ENCODE measurements at regions not wholly inside any gene's neighbourhood (a gene's known extent, or its start where the extent isn't known, plus 50 kb on each side); places are given as distances from the start of the nearest gene placed in this dataset.

DNA sequence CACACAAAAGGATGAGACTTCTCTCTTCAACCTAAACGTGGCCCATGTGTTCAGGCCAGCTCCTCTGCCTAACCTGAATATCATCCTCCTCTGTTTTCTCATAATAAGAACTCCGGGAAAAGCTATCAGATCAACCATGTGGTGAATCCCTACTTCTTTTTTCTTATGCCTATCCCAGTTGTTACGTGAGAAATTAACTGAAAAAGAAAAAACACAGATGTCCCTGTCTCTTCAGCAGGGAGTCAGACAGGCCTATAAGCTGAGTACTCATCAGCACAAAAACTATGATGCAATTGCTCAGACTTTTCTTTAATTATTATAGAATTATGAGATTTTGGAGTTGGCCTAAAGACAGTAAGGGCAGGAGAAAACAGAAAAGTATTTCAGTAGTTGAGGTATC lies 613.0 kb upstream of the FSHR start:
- no peaks in the 10 kb centered on the region for H3K27me3 Mint-ChIP-seq (ENCODE audit: insufficient read depth, low read depth, poor library complexity)
- Histone ChIP-seq H3K36me3 (ENCODE audit: insufficient read depth) (no peaks in the 10 kb centered on the region), H2AFZ (no peak overlapping the region; the same call in 1 of the 2 replicates), H3K27ac (ENCODE audit: low read depth) (no peak overlapping the region), H3K27me3 (ENCODE audit: insufficient read depth) (no peaks in the 10 kb centered on the region), H3K4me3 (no peak overlapping the region), H3K4me1 (ENCODE audit: insufficient read depth) (no peaks in the 10 kb centered on the region), H4K20me1 (replicated peaks; ENCODE audit: insufficient read depth) (no peaks in the 10 kb centered on the region), H3F3A (replicated peaks; ENCODE audit: low read depth) (no peaks in the 10 kb centered on the region), H3K79me2 (replicated peaks; ENCODE audit: insufficient read depth) (no peaks in the 10 kb centered on the region), H3K9me2 (ENCODE audit: insufficient read depth) (no peaks in the 10 kb centered on the region), H3K4me2 (no peak overlapping the region)
- ATAC-seq = no peak
- H3K4me1 Mint-ChIP-seq = peaks cover 3% of the 10 kb centered on the region; the same call in 2 of the 3 replicates
- peaks cover 3% of the 10 kb centered on the region; the same call in 1 of the 3 replicates for H3K9me3 Mint-ChIP-seq
- TF ChIP-seq STAT1 (IDR thresholded peaks at IDR 0.05; ENCODE audit: unreplicated experiment) (no peak), NANOG (IDR thresholded peaks at IDR 0.05; ENCODE audit: borderline replicate concordance) (no peak), ZNF331 (CRISPR knock-in tag; IDR thresholded peaks at IDR 0.05; ENCODE audit: low read depth) (no peak), POLR2AphosphoS5 (IDR thresholded peaks at IDR 0.05; ENCODE audit: low read depth) (no peak), CREB1 (CRISPR knock-in tag; IDR thresholded peaks at IDR 0.05; ENCODE audit: low read depth) (no peak), EZH2phosphoT487 (IDR thresholded peaks at IDR 0.05; ENCODE audit: unreplicated experiment) (no peak)
- TF ChIP-seq, protein P1, sequence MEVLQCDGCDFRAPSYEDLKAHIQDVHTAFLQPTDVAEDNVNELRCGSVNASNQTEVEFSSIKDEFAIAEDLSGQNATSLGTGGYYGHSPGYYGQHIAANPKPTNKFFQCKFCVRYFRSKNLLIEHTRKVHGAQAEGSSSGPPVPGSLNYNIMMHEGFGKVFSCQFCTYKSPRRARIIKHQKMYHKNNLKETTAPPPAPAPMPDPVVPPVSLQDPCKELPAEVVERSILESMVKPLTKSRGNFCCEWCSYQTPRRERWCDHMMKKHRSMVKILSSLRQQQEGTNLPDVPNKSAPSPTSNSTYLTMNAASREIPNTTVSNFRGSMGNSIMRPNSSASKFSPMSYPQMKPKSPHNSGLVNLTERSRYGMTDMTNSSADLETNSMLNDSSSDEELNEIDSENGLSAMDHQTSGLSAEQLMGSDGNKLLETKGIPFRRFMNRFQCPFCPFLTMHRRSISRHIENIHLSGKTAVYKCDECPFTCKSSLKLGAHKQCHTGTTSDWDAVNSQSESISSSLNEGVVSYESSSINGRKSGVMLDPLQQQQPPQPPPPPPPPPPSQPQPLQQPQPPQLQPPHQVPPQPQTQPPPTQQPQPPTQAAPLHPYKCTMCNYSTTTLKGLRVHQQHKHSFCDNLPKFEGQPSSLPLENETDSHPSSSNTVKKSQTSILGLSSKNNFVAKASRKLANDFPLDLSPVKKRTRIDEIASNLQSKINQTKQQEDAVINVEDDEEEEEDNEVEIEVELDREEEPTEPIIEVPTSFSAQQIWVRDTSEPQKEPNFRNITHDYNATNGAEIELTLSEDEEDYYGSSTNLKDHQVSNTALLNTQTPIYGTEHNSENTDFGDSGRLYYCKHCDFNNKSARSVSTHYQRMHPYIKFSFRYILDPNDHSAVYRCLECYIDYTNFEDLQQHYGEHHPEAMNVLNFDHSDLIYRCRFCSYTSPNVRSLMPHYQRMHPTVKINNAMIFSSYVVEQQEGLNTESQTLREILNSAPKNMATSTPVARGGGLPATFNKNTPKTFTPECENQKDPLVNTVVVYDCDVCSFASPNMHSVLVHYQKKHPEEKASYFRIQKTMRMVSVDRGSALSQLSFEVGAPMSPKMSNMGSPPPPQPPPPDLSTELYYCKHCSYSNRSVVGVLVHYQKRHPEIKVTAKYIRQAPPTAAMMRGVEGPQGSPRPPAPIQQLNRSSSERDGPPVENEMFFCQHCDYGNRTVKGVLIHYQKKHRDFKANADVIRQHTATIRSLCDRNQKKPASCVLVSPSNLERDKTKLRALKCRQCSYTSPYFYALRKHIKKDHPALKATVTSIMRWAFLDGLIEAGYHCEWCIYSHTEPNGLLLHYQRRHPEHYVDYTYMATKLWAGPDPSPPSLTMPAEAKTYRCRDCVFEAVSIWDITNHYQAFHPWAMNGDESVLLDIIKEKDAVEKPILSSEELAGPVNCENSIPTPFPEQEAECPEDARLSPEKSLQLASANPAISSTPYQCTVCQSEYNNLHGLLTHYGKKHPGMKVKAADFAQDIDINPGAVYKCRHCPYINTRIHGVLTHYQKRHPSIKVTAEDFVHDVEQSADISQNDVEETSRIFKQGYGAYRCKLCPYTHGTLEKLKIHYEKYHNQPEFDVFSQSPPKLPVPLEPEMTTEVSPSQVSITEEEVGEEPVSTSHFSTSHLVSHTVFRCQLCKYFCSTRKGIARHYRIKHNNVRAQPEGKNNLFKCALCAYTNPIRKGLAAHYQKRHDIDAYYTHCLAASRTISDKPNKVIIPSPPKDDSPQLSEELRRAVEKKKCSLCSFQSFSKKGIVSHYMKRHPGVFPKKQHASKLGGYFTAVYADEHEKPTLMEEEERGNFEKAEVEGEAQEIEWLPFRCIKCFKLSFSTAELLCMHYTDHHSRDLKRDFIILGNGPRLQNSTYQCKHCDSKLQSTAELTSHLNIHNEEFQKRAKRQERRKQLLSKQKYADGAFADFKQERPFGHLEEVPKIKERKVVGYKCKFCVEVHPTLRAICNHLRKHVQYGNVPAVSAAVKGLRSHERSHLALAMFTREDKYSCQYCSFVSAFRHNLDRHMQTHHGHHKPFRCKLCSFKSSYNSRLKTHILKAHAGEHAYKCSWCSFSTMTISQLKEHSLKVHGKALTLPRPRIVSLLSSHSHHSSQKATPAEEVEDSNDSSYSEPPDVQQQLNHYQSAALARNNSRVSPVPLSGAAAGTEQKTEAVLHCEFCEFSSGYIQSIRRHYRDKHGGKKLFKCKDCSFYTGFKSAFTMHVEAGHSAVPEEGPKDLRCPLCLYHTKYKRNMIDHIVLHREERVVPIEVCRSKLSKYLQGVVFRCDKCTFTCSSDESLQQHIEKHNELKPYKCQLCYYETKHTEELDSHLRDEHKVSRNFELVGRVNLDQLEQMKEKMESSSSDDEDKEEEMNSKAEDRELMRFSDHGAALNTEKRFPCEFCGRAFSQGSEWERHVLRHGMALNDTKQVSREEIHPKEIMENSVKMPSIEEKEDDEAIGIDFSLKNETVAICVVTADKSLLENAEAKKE (CRISPR knock-in tag; IDR thresholded peaks at IDR 0.05) = no peak
- TF ChIP-seq, protein P2, sequence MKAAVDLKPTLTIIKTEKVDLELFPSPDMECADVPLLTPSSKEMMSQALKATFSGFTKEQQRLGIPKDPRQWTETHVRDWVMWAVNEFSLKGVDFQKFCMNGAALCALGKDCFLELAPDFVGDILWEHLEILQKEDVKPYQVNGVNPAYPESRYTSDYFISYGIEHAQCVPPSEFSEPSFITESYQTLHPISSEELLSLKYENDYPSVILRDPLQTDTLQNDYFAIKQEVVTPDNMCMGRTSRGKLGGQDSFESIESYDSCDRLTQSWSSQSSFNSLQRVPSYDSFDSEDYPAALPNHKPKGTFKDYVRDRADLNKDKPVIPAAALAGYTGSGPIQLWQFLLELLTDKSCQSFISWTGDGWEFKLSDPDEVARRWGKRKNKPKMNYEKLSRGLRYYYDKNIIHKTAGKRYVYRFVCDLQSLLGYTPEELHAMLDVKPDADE (IDR thresholded peaks at IDR 0.05) = no peak
- no peak overlapping the region for H3K4me3 Mint-ChIP-seq
- no peaks in the 10 kb centered on the region for H3K36me3 Mint-ChIP-seq (ENCODE audit: low read depth)
- DNase-seq (ENCODE audit: low spot score) = no peak
- H3K27ac Mint-ChIP-seq = peak overlapping the region; percentile 16; the same call in 1 of the 2 replicates

Data from GM23338 (cell line).